Liver (tissue), 8 donors: ENCODE measurements at regions not wholly inside any gene's neighbourhood (a gene's known extent, or its start where the extent isn't known, plus 50 kb on each side); places are given as distances from the start of the nearest gene placed in this dataset.

Experiments
- DNase-seq: peaks from one replicate; pipeline ENCODE4 v3.0.0-alpha.2; 2017; ENCODE audit warnings: low spot score
- H3K27ac ChIP-seq, 2 donors: one replicate each; pipeline ENCODE4 v1.7.0; 2013; ENCODE audit warnings: inconsistent platforms in 2 of 2, low read length in 2 of 2, control low read depth in 1 of 2, low read depth in 1 of 2, mild to moderate bottlenecking in 1 of 2
- H3K27me3 ChIP-seq, 4 donors: one replicate each; pipeline versions ENCODE4 v1.6.1 to v1.7.0; 2013; ENCODE audit warnings: low read length in 3 of 4, inconsistent platforms in 1 of 4, mild to moderate bottlenecking in 1 of 4, moderate library complexity in 1 of 4; ENCODE audit not compliant: control insufficient read depth in 4 of 4, insufficient read depth in 4 of 4
- H3K36me3 ChIP-seq, 4 donors: one replicate each; pipeline versions ENCODE4 v1.6.1 to v1.7.0; 2013; ENCODE audit warnings: low read length in 3 of 4, mild to moderate bottlenecking in 3 of 4, low read depth in 1 of 4, moderate library complexity in 1 of 4; ENCODE audit not compliant: control insufficient read depth in 4 of 4, insufficient read depth in 3 of 4
- H3K4me1 ChIP-seq, 4 donors: one replicate each; pipeline versions ENCODE4 v1.6.1 to v1.7.0; 2013; ENCODE audit warnings: low read length in 3 of 4, mild to moderate bottlenecking in 3 of 4, moderate library complexity in 1 of 4; ENCODE audit not compliant: control insufficient read depth in 4 of 4, insufficient read depth in 4 of 4
- H3K4me3 ChIP-seq, 3 donors: one replicate each; pipeline versions ENCODE4 v1.6.1 to v1.7.0; 2013; ENCODE audit warnings: low read length in 3 of 3, control low read depth in 1 of 3, low read depth in 1 of 3, mild to moderate bottlenecking in 1 of 3
- H3K9ac ChIP-seq, 2 donors: one replicate each; pipeline ENCODE4 v1.7.0; 2013; ENCODE audit warnings: low read length in 2 of 2, mild to moderate bottlenecking in 2 of 2, moderate library complexity in 2 of 2, control low read depth in 1 of 2, low read depth in 1 of 2
- H3K9me3 ChIP-seq, 4 donors: one replicate each; pipeline versions ENCODE4 v1.6.1 to v1.7.0; 2013; ENCODE audit warnings: low read length in 3 of 4; ENCODE audit not compliant: control insufficient read depth in 4 of 4
- EGR1 ChIP-seq, 2 donors: IDR thresholded peaks; 2 replicates each; pipeline ENCODE4 v1.6.1; 2016 to 2018; ENCODE audit warnings: antibody characterized with exemption in 2 of 2, low read depth in 2 of 2
- FOXA1 ChIP-seq: IDR thresholded peaks from 2 replicates; pipeline ENCODE4 v1.6.1; 2016; ENCODE audit warnings: antibody characterized with exemption
- FOXA2 ChIP-seq: IDR thresholded peaks from 2 replicates; pipeline ENCODE4 v1.6.1; 2016; ENCODE audit warnings: antibody characterized with exemption
- GABPA ChIP-seq, 2 donors: IDR thresholded peaks in 1 of 2; conservative IDR thresholded peaks in 1 of 2; 2 replicates each; pipeline ENCODE4 v1.6.1; 2016; ENCODE audit warnings: antibody characterized with exemption in 2 of 2, mild to moderate bottlenecking in 1 of 2, moderate library complexity in 1 of 2
- HNF4A ChIP-seq, 2 donors: conservative IDR thresholded peaks; 2 replicates each; pipeline ENCODE4 v1.6.1; 2016; ENCODE audit warnings: antibody characterized with exemption in 2 of 2, mild to moderate bottlenecking in 2 of 2
- HNF4G ChIP-seq: IDR thresholded peaks from 2 replicates; pipeline ENCODE4 v1.6.1; 2016; ENCODE audit warnings: antibody characterized with exemption
- JUND ChIP-seq, 2 donors: IDR thresholded peaks; 2 replicates each; pipeline ENCODE4 v1.6.1; 2016; ENCODE audit warnings: antibody characterized with exemption in 2 of 2
- NR2F2 ChIP-seq: IDR thresholded peaks from 2 replicates; pipeline ENCODE4 v1.6.1; 2016; ENCODE audit warnings: antibody characterized with exemption
- RAD21 ChIP-seq, 2 donors: IDR thresholded peaks; 2 replicates each; pipeline ENCODE4 v1.6.1; 2016; ENCODE audit warnings: antibody characterized with exemption in 2 of 2, mild to moderate bottlenecking in 2 of 2
- RXRA ChIP-seq, 2 donors: IDR thresholded peaks; 2 replicates each; pipeline ENCODE4 v1.6.1; 2017 to 2018; ENCODE audit warnings: antibody characterized with exemption in 2 of 2, mild to moderate bottlenecking in 1 of 2
- SP1 ChIP-seq: IDR thresholded peaks from 2 replicates; pipeline ENCODE4 v1.6.1; 2018; ENCODE audit warnings: antibody characterized with exemption, mild to moderate bottlenecking
- TAF1 ChIP-seq: conservative IDR thresholded peaks from 2 replicates; pipeline ENCODE4 v1.6.1; 2016; ENCODE audit warnings: antibody characterized with exemption, mild to moderate bottlenecking
- YY1 ChIP-seq: IDR thresholded peaks from 2 replicates; pipeline ENCODE4 v1.6.1; 2016; ENCODE audit warnings: antibody characterized with exemption, mild to moderate bottlenecking
- WGBS: extraction: QIAGEN DNeasy Blood & Tissue Kit; methylation state at CpG from one replicate; pipeline ENCODE4 v1.1.7; 2013; 5-methylcytosine and 5-hydroxymethylcytosine counted together
- TF ChIP-seq, protein P1 (sequence below): IDR thresholded peaks from 2 replicates; pipeline ENCODE4 v1.6.1; 2016; ENCODE audit warnings: antibody characterized with exemption
- TF ChIP-seq, protein P2 (sequence below): IDR thresholded peaks from 2 replicates; pipeline ENCODE4 v1.6.1; 2016; ENCODE audit warnings: antibody characterized with exemption
- TF ChIP-seq, protein P3 (sequence below): IDR thresholded peaks from 2 replicates; pipeline ENCODE4 v1.6.1; 2016; ENCODE audit warnings: antibody characterized with exemption, mild to moderate bottlenecking
- TF ChIP-seq, protein P4 (sequence below): IDR thresholded peaks from 2 replicates; pipeline ENCODE4 v1.6.1; 2016; ENCODE audit warnings: antibody characterized with exemption
- TF ChIP-seq, protein P5 (sequence below): fragments of 150-350 bp; IDR thresholded peaks from 2 replicates; pipeline ENCODE4 v1.5.1; 2017; ENCODE audit warnings: improper control_type of control experiment, low read depth, low read length; ENCODE audit not compliant: missing input control
- donor health status: healthy.
- donor health status: healthy.
- donor health status: healthy.
- donor health status: healthy.
- donor health status: healthy.

DNA sequence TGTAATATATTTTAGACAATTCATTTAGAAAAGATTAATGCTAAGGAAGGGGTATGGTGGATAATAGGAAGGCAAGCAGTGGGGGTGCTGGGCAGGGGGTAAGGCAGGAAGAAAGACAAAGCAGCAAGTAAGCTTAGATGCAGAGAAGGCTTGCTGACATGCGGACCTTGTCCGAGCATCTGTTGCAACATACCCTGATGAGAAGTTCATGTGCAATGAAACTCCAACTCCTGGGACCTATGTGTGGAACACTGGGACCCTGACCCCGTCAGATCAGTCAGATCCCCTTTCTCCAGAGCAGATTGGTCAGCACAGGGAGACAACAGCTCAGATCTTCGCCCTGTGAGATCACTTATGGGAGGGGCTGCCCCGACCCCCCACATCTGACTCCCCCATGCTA, 71.3 kb upstream of the ZNF599 start (continued):
- TF ChIP-seq, protein P1, sequence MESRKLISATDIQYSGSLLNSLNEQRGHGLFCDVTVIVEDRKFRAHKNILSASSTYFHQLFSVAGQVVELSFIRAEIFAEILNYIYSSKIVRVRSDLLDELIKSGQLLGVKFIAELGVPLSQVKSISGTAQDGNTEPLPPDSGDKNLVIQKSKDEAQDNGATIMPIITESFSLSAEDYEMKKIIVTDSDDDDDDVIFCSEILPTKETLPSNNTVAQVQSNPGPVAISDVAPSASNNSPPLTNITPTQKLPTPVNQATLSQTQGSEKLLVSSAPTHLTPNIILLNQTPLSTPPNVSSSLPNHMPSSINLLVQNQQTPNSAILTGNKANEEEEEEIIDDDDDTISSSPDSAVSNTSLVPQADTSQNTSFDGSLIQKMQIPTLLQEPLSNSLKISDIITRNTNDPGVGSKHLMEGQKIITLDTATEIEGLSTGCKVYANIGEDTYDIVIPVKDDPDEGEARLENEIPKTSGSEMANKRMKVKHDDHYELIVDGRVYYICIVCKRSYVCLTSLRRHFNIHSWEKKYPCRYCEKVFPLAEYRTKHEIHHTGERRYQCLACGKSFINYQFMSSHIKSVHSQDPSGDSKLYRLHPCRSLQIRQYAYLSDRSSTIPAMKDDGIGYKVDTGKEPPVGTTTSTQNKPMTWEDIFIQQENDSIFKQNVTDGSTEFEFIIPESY, result no peak
- TF ChIP-seq, protein P2, sequence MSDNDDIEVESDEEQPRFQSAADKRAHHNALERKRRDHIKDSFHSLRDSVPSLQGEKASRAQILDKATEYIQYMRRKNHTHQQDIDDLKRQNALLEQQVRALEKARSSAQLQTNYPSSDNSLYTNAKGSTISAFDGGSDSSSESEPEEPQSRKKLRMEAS, result no peak
- TF ChIP-seq TAF1, result no peak
- no peak for TF ChIP-seq EGR1 (IDR thresholded peaks at IDR 0.05; ENCODE audit: low read depth in 2 of 2)
- TF ChIP-seq HNF4A (conservative IDR thresholded peaks at IDR 0.05), result no peak
- no peak for TF ChIP-seq GABPA (IDR thresholded peaks at IDR 0.05 in 1 of 2, conservative IDR thresholded peaks at IDR 0.05 in 1 of 2)

DNA sequence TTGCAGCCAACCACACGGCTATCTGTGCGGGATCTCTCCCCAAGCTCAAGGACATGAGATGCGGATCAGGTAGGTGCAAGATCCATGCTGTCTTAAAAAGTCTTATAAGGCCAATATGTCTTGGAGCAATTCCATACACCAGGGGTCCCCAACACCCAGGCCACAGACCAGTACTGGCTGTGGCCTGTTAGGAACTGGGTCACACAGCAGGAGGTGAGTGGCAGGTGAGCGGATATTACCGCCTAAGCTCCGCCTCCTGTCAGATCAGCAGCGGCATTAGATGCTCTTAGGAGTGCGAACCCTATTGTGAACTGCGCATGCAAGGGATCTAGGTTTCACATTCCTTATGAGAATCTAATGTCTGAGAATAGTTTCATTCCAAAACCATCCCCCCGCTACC, 68.8 kb upstream of the ZNF599 start:
- WGBS, result 92% methylated on average over 10 of the region's 10 CpGs
- no peak overlapping the region for H3K4me3 ChIP-seq
- DNase-seq, result no peak
- H3K9ac ChIP-seq, result no peak overlapping the region
- peaks cover 0 to 8% (median 1%) of the 10 kb centered on the region in 4 donors for H3K9me3 ChIP-seq
- H3K4me1 ChIP-seq, result peaks cover 2 to 15% (median 7%) of the 10 kb centered on the region in 4 donors
- H3K27ac ChIP-seq, result no peak overlapping the region
- H3K36me3 ChIP-seq, result no peaks in the 10 kb centered on the region
- TF ChIP-seq SP1 (no peak), HNF4G (no peak), RXRA (IDR thresholded peaks at IDR 0.05) (no peak), FOXA2 (no peak), TAF1 (no peak), JUND (IDR thresholded peaks at IDR 0.05) (no peak), EGR1 (IDR thresholded peaks at IDR 0.05; ENCODE audit: low read depth in 2 of 2) (no peak), YY1 (no peak), NR2F2 (no peak), RAD21 (IDR thresholded peaks at IDR 0.05) (no peak), GABPA (IDR thresholded peaks at IDR 0.05 in 1 of 2, conservative IDR thresholded peaks at IDR 0.05 in 1 of 2) (no peak), FOXA1 (no peak), HNF4A (conservative IDR thresholded peaks at IDR 0.05) (no peak)
- TF ChIP-seq, protein P3, sequence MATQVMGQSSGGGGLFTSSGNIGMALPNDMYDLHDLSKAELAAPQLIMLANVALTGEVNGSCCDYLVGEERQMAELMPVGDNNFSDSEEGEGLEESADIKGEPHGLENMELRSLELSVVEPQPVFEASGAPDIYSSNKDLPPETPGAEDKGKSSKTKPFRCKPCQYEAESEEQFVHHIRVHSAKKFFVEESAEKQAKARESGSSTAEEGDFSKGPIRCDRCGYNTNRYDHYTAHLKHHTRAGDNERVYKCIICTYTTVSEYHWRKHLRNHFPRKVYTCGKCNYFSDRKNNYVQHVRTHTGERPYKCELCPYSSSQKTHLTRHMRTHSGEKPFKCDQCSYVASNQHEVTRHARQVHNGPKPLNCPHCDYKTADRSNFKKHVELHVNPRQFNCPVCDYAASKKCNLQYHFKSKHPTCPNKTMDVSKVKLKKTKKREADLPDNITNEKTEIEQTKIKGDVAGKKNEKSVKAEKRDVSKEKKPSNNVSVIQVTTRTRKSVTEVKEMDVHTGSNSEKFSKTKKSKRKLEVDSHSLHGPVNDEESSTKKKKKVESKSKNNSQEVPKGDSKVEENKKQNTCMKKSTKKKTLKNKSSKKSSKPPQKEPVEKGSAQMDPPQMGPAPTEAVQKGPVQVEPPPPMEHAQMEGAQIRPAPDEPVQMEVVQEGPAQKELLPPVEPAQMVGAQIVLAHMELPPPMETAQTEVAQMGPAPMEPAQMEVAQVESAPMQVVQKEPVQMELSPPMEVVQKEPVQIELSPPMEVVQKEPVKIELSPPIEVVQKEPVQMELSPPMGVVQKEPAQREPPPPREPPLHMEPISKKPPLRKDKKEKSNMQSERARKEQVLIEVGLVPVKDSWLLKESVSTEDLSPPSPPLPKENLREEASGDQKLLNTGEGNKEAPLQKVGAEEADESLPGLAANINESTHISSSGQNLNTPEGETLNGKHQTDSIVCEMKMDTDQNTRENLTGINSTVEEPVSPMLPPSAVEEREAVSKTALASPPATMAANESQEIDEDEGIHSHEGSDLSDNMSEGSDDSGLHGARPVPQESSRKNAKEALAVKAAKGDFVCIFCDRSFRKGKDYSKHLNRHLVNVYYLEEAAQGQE, result no peak
- TF ChIP-seq, protein P4, sequence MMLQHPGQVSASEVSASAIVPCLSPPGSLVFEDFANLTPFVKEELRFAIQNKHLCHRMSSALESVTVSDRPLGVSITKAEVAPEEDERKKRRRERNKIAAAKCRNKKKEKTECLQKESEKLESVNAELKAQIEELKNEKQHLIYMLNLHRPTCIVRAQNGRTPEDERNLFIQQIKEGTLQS, result no peak
- TF ChIP-seq, protein P5, sequence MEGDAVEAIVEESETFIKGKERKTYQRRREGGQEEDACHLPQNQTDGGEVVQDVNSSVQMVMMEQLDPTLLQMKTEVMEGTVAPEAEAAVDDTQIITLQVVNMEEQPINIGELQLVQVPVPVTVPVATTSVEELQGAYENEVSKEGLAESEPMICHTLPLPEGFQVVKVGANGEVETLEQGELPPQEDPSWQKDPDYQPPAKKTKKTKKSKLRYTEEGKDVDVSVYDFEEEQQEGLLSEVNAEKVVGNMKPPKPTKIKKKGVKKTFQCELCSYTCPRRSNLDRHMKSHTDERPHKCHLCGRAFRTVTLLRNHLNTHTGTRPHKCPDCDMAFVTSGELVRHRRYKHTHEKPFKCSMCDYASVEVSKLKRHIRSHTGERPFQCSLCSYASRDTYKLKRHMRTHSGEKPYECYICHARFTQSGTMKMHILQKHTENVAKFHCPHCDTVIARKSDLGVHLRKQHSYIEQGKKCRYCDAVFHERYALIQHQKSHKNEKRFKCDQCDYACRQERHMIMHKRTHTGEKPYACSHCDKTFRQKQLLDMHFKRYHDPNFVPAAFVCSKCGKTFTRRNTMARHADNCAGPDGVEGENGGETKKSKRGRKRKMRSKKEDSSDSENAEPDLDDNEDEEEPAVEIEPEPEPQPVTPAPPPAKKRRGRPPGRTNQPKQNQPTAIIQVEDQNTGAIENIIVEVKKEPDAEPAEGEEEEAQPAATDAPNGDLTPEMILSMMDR, result no peak
- TF ChIP-seq, protein P1, result no peak
- TF ChIP-seq, protein P2, result no peak
- peaks cover 0 to 5% (median 0%) of the 10 kb centered on the region in 4 donors for H3K27me3 ChIP-seq
